ENCODE measurements at regions not wholly inside any gene's neighbourhood (a gene's known extent, or its start where the extent isn't known, plus 50 kb on each side); places are given as distances from the start of the nearest gene placed in this dataset.
"Not testable (repeated sequence)": the region's sequence is repeated elsewhere in the genome, so short reads cannot be mapped to it uniquely, and the experiment has no call there.

- not testable (repeated sequence) for TF ChIP-seq EZH2 (IDR thresholded peaks at IDR 0.05; ENCODE audit: borderline replicate concordance, low read depth, low read length, severe bottlenecking)
- TF ChIP-seq, protein P1, sequence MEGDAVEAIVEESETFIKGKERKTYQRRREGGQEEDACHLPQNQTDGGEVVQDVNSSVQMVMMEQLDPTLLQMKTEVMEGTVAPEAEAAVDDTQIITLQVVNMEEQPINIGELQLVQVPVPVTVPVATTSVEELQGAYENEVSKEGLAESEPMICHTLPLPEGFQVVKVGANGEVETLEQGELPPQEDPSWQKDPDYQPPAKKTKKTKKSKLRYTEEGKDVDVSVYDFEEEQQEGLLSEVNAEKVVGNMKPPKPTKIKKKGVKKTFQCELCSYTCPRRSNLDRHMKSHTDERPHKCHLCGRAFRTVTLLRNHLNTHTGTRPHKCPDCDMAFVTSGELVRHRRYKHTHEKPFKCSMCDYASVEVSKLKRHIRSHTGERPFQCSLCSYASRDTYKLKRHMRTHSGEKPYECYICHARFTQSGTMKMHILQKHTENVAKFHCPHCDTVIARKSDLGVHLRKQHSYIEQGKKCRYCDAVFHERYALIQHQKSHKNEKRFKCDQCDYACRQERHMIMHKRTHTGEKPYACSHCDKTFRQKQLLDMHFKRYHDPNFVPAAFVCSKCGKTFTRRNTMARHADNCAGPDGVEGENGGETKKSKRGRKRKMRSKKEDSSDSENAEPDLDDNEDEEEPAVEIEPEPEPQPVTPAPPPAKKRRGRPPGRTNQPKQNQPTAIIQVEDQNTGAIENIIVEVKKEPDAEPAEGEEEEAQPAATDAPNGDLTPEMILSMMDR (IDR thresholded peaks at IDR 0.05; ENCODE audit: borderline replicate concordance, extremely low read depth, low read length, poor library complexity, severe bottlenecking) = not testable (repeated sequence)
Measured at GRCh38 chr7:152538346-152539189, 102.8 kb upstream of the KMT2C start.
